ENCODE measurements at regions not wholly inside any gene's neighbourhood (a gene's known extent, or its start where the extent isn't known, plus 50 kb on each side); places are given as distances from the start of the nearest gene placed in this dataset.
A peak's percentile ranks its signal among the peaks of the same experiment; 100 is the strongest.
"Not testable (repeated sequence)": the region's sequence is repeated elsewhere in the genome, so short reads cannot be mapped to it uniquely, and the experiment has no call there.

DNA sequence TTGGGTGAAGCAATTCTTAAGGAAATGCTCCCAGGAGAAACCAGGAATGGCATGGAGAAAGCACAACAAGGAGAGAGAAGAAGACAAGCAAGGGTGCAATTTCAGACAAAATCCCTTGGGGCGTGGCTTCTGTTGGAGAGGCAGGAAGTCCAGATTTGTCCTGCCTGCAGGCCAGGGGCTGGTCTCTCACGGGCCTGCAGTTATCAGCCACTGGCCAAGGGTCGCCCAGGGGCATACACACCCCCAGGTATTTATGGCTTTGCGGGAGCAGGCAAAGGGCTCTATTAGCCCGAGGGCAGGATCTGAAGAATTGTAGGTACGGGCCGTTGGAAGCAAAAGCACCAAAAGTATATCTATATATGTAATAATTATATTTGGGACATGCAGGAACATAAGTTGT is 87.7 kb downstream of the IYD start:
- no peak for DNase-seq

DNA sequence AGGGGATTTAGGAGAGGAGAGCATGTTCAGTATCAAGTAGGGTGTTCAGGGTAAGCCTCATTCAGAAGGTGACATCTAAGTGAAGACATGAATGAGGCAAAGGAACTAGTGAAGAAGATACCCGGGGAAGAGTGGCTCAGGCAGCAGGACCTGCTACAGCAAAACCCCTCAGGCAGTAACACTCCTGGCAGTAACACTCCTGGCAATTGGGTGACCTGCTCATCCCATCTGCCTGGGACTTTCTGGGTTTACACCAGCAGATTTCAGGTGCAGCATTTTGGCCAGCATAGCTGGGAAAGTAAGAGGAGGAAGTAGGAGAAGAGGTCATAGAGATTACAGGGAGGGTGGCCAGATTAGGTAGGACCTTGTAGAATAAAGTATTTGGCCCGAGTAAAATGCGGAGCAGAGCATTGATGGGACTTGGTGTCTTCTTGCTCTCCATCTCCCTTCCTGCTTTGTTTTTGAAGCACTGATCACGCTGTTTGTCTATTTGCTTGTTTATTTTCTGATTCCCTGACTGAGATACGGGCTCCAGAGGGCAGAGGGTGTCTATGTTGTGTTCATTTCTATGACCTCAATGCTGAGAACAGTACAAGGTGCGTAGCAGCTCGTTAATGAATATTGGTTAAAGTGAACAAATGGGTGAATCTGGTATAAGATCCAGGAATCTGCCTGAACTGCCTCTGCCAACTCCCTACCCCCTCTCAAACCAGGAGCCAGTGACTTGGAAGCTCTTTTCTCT is 88.3 kb downstream of the IYD start:
- no peak for DNase-seq

DNA sequence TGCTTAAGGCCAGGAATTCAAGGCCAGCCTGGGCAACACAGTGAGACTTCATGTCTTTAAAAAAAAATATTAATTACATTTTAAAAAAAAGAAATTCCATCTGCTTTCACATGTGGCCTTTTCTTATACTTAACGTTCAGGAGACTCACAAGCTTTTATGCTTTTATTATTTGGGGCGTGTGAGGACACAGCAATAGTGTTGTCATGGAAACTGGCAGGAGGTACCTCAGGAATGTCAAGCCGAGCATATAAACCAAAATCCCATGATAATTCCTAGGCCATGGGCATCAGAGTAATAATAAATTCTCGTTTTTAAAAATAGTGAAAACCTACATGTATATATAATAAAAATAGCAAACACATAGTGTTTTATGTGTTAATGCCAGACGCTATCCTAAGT is 89.8 kb downstream of the IYD start:
- no peak for DNase-seq

DNA sequence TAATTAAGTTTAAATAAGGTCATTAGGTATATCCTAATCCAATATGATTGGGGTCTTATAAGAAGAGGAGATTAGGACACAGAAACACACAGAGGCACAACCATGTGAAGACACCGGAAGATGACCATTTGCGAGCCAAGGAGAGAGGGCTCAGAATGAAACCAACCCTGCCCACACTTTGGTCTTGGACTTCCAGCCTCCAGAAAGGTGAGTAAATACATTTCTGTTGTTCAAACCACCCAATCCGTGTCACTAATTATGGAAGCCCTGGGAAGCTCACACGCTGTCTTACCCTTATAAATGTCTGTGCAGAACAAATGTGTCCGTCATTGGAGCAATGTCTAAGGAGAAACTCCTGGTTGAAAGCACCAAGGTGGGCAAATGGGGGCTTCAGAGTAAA is 95.0 kb downstream of the IYD start:
- DNase-seq = no peak

DNA sequence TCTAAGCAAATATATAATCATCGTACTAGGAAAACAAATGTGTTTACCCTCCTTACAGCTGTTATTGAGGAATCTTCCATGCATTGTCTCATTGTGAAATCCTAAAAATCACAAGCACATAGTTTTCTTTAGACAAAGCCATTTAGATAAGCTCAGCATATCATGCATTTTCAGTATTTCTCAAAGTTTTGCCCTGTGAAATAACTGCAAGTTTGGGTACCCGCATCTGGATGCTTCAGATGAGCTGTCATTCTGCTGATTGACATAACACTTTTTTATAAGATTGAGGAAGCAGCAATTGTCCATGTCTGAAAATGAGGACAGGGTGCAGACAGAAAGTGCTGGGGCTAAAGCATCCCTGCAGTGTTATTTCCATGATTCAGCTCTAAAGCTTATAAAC is 96.2 kb downstream of the IYD start:
- no peak for DNase-seq

DNA sequence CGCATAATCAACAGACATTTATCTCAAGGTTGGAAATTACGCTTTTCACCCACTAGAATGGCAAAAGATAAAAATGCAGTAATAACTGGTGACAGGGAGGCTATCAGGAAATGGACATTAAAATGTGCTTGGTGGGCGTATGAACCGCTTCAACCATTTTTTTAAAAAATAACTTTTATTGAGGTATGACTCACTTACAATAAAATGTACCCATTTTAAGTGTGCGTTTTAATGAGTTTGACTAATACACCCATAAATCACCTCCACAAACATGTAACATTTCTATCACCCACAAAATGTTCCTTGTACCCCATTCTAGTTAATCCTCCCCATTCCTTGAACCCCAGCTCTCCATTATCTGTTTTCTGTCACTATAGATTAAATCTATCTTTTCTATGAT is 96.8 kb downstream of the IYD start:
- DNase-seq = no peak

DNA sequence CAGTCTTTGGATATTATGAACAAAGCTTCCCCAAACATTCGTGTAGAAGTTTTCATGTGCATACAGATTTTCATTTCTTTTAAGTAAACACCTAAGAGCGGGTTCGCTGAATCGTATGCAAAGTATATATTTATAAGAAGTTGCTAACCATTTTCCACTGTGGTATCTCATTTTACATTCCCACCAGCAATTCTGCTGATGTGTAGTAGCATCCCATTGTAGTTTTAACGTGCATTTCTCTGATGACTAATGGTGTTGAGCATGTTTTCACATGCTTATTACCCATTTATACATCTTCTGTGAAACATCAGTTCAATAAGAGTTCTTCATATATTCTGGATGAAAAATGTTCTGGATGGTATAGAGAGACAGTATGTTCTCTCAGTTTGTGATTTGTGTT is 97.4 kb downstream of the IYD start:
- DNase-seq = no peak

DNA sequence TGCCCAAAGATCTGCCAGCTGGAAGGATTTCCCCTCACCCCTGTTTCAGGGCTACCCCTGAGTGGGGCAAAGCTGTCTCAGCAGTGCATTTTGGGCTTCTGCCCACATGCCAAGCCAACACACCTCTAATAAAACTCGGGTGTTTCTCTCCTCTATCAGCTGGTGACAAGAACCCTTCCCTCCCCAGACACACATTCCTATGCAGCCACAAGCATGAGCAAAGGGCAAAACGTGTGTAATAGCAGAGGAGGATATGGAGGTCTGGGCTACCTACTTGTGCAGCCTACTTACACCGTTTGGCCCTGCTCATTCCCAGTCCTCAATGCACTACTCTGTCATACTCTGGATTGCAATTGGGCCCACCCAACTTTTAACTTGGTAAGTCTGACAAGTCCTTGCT is 101.3 kb downstream of the IYD start:
- DNase-seq = no peak

DNA sequence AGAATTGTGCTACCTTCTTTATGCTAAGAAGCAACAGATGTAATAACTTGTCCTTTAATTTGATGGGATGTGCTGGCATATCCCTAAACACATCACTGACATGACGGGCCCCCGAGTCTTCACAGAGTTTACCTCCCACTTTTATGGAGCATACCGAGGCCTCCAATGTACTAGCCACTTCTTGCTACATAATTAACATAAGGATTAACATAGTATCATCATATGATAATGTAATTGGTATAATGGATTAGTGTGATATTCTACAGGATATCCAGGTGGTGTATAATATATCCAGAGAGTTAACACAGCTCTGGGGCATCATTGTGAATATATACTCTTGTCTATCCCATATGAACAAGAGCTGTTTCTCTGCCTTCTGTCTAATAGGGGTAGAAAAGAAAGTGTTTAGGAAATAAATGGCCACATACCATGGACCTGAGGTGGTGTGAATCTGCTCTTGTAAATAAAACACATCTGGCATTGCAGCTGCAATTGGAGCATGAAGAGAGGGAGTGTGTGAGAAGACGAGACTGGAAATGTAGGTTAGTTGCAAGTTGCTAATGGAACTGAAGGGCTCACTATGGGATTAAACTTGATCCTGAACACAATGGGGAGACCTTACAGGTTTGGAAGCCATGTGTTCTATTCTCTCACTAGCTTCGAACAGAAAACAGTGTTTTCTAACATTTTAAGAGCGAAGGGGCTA is 102.3 kb downstream of the IYD start:
- DNase-seq = no peak

DNA sequence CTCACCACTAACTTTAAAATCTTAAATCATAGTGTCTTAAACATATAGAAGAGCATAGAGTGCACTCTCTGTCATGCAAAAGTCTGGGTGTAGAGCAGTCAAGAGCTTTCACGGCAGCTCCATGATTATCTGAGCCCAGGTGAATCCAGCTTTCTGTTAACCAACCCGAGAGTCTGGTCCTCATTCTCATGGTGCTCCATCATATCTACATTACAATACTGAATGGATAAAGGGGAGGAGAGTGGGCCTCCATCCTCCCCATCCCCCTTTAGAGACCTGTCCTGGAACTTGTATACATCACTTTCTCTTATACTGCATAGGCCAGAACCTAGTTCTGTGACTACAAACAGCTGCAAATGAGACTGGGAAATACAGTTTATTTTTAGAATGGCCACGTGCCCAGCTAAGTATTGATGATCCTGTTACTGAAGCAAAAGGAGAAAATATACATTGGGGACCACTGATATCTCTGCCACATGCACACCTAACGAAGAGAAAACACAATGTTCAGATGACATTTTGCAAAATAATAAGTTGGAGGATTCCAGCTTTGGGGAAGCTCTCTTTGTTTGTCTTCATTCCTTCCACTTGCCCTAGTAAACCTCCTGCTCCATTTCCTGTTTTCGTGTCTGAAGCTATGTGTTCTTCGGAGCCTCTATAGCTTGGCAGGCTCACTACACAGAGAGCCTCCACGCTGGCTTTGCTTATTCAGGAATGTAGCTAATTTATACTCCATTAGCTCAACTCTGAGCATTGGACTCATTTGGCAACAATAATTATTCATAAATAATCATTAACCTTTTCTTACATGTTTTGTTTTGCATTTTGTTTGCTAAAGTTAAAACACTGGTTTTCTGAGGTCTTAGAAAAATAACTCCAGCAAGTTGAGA is 110.1 kb downstream of the IYD start:
- DNase-seq = peak; percentile 42

DNA sequence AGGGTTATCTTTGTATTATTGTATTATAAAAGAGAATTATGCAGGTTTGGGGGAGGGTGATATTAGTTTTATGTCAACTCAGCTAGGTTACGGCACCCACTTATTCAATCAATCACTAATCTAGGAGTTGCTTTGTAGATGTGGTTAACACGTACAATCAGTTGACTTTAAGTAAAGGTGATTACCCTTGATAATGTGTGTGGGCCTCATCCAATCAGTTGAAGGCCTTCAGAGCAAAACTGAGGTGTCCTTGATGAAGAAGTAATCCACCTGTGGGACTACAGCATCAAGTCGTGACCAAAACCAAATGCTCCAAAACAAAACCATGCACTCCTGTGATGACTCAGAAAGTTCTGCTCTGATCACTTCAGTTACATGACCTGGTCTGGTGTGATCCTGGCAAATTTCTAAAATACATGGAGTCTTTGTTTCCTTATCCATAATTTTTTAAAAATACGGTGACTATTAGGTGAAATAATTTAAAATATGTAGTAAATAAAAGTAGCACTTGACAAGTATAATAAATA is 114.1 kb downstream of the IYD start:
- no peak for DNase-seq

DNA sequence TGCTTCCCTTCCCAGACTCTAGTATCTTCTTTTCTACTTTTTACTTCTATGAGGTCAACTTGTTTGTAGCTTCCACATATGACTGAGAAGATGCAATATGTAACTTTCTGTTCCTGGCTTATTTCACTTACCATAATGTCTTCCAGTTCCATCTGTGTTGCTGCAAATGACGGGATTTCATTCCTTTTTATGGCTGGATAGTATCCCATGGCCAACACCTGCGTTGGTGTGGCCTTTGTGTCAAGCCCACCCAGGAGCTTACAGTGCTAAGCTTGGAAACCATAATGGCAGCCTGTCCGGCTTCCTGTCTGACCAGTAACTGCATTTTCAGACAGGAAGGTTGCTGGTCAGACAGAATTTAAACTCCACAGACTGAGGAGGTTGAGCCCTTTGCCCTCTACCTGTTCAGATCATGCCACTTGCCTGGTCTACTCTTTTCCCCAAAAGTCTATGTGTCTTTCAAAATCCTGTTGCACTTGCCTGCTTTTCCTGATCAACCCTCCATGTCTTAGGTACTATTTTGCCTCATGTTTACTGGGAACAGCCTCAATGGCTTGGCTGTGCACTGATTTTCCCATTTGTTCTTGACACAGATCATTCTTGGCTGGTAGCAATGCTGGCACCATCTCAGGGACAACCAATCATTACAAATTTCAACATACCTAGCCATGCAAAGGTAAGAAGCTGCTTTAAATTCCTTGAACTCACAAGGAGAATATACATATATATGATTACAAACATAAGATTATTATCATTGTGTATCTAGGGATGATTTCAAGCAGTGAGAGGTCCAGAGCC is 114.3 kb upstream of the PLEKHG1 start:
- DNase-seq = no peak

DNA sequence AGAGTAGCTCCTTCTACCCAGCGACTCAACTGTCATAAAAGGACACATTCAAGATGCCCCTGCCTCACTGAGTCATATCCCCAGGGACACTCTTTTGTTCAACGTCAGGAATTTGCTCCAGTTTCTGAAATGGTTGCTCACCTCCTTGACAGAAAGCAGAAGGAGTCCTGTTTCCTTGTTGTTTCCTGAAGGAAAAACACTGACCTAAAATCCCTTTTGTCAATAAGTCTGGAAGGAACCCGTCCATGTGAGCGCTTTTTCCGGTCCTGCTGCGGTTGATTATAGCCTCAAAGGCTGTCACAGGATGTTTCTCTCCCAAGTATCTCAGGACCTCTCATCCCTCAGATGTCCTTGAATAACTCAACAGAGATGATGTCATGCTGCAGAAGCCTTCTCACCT is 113.6 kb upstream of the PLEKHG1 start:
- no peak for DNase-seq

DNA sequence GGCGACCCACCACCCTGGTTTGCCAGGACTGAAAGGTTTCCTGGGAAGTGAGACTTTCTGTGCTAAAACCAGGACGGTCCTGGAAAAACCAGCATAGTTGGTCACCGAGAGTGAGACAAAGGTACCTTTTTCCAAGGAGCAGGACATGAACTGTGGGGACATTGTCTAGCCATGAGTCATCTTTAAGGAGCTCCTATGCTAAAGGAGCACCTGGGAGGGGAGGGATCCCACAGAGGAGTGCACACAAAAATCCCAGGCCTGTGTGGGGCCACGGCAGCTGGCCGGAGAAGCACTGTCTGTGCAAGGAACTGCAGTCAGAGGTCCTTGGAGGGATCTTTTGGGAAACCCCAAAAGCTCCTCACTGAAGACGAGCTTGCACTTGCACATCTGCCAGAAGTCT is 109.1 kb upstream of the PLEKHG1 start:
- no peak for DNase-seq

DNA sequence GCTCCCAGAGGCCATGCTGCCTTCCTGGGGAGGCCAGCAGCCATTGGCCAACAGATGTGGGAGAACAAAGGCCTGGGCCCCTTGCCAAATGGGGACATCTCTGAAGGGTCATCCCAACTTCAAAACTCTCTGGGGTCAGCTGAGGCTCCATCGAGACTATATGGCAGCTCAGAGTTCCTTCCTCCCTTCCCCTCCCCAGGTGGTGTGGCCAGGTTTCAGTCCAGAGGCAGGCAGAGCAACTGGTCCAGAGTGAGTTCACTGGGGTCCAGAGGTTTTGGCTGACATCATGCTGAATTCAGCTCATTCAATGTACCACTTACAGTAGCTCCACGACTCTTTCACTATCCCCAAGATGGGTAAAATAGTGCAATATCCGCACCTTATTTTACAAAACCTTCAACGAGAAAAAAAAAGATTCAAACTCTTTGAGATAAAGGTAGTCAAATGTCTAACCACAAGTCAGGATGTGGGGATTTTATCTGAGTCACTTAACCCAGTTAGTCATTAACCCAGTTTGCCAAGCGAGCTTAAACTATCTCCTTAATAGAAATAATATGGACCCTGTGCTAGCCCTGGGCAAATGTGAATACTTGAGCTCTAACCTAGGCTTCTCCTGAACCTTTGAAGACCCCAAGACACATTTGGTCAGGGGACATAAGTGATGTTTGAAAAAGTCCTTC is 108.4 kb upstream of the PLEKHG1 start:
- DNase-seq = no peak

DNA sequence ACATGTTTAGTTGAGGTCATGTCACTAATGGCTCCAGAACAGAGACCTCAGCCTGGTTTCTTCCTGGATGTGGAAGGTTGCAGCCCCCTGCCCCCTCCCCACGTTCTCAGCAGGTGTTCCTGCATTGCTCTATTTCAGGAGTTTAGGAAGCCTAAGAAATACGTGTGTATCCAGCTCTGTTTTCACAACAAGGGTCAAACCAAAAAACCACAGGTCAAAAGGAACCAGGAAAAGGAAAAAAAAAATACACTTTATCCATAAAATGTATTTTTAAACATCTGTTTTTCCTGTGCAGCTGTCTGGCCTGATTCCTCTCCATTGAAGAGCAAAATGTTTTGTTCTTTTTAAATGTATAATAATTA is 107.9 kb upstream of the PLEKHG1 start:
- no peak for DNase-seq

DNA sequence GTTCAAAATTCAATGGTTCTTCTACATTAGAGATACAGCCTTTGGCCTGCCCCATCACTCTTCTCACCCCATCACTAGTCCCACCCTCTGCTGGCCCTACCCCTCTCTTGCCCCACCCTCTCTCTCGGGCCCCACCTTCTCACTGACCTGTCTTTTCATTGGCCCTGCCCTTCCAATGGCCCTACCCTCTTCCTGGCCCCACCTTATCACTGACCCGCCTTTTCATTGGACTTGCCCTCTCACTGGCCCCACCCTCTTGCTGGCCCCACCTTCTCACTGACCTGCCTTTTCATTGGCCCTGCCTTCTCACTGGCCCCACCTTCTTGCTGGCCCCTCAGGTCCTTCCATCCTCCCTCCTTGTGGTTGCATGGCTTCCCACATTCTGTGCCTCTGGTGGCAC is 107.2 kb upstream of the PLEKHG1 start:
- DNase-seq = no peak

DNA sequence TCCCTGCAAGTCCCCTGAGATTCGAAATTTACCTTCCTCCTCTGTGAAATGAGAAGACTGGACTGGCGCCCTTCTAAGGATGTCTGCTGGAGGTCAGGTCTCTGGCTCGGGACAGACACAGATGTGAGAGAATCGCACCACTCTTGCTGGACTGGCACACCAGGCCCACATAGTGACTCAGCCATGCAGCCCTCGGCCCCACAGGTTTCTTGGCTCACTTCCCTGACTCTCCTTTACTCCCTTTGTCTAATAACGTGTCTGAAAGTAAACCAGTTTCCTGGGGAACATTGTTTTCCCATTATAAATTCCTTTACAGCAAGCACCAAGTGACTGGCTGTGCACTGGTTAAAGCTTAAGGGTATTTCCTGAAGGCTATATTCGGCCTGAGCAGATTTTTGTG is 106.7 kb upstream of the PLEKHG1 start:
- no peak for DNase-seq

DNA sequence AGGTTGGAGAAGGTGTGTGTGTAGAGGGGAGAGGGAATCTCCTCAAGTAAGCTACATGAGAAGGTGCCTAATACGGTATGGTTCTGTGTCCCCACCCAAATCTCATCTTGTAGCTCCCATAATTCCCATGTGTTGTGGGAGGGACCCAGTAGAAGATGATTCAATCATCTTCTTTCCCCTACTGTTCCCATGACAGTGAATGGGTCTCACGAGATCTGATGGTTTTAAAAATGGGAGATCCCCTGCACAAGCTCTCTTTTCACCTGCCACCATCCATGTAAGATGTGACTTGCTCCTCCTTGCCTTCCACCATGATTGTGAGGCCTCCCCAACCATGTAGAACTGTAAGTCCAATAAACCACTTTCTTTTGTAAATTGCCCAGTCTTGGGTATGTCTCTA is 106.1 kb upstream of the PLEKHG1 start:
- DNase-seq = not testable (repeated sequence)

DNA sequence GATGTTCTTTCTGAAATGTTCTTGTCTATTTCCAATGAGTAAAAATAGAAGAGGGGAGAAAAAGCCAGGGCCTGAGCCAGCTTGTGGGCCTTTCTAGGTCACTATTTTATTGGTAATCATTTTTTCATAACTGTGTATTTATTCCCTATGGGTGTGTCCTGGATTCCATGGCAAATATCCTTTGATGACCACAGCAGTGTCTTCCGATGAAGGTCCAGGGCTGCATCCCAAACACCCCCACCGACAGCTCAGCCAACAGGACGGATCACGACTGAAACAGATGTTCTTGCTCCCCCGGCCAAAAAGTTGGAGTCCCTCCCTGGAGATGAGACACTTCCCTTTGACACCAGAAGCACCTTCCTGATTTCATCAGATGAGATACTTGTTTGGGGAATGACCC is 105.4 kb upstream of the PLEKHG1 start:
- no peak for DNase-seq

DNA sequence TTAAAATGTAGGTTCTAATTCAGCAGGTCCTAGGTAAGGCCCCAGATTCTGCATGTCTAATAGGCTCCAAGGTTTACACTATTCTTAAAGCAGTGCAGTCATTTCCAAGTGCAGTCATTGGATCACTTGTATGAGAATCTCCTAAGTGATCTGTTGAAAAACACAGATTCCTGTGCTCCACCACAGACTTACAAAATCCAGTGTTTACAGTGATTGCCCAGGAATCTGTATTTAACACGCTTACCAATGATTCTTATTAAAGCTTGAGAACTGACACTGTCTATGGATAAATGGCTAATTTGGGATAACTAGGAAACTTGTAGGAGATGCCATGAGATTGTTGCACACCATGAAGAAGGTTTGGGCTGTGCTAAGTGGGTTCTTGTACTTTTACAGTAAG is 104.6 kb upstream of the PLEKHG1 start:
- no peak for DNase-seq

DNA sequence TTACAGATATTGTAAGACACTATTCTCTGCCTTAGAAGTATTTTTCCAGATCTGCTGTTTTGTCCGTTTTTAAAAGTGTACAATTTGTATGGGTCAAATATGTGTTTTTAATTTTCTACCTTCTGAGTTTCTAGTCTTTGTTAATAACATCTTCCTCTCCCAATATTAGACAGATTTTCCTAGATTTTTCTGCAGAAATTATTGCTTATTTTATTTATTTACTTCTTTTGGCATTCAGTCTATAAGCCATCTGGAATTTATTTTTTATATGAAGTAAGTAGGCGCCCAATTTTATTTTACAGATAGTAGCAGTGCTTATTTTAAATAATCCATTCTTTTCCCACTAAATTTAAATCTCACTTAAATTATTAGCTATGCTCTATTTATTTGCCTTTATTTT is 103.1 kb upstream of the PLEKHG1 start:
- no peak for DNase-seq

Data from right kidney (tissue), 1 donor.